ENCODE measurements at regions not wholly inside any gene's neighbourhood (a gene's known extent, or its start where the extent isn't known, plus 50 kb on each side); places are given as distances from the start of the nearest gene placed in this dataset.

DNA sequence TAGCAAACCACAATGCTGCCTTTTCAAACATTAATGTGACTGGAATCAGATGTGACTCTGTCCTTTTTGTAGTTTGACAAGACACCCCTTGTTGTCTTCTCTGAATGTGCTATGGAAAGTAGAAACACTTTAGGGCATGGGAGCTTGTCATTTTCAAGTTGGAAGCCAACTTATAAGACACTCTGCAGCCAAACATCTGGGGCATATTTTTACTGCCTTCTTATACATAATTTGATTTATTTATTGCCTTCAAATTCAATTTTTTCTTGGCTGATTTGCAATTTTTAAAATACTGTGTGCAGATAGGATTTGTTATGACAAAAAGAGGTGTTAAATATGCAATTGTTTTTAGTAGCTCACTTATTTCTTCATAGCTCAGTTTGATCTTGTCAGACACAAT, 1002.0 kb upstream of the PCDH7 start (continued):
- TF ChIP-seq CHD7 (IDR thresholded peaks at IDR 0.05; ENCODE audit: insufficient replicate concordance, low read length) (no peak), SP2 (IDR thresholded peaks at IDR 0.05; ENCODE audit: low read length) (no peak), RXRA (IDR thresholded peaks at IDR 0.05; ENCODE audit: insufficient read depth, low read depth, low read length) (no peak), TEAD4 (IDR thresholded peaks at IDR 0.05; ENCODE audit: low read depth, low read length) (no peak), RNF2 (IDR thresholded peaks at IDR 0.05; ENCODE audit: borderline replicate concordance, low read depth, low read length, missing control alignments, poor library complexity, severe bottlenecking) (no peak)
